Sigmoid colon (tissue), 6 donors: ENCODE measurements at regions not wholly inside any gene's neighbourhood (a gene's known extent, or its start where the extent isn't known, plus 50 kb on each side); places are given as distances from the start of the nearest gene placed in this dataset.

Experiments
- DNase-seq: peaks from one replicate; pipeline ENCODE4 v3.0.0-alpha.2; 2019
- H3K27ac ChIP-seq, 4 donors: fragments of 200-600 bp; sonication (generic); one replicate each; pipeline ENCODE4 v1.5.1; 2016 to 2019; ENCODE audit warnings: mild to moderate bottlenecking in 1 of 4
- H3K27me3 ChIP-seq, 3 donors: fragments of 200-600 bp; sonication (generic); one replicate each; pipeline ENCODE4 v1.5.1; 2019; ENCODE audit warnings: mild to moderate bottlenecking in 1 of 3
- H3K36me3 ChIP-seq, 4 donors: fragments of 200-600 bp; sonication (generic); one replicate each; pipeline ENCODE4 v1.5.1; 2016 to 2019
- H3K4me1 ChIP-seq, 4 donors: fragments of 200-600 bp; sonication (generic); one replicate each; pipeline ENCODE4 v1.5.1; 2017 to 2019
- H3K4me3 ChIP-seq, 4 donors: fragments of 200-600 bp; sonication (generic); one replicate each; pipeline ENCODE4 v1.5.1; 2017 to 2019; ENCODE audit warnings: mild to moderate bottlenecking in 2 of 4, moderate library complexity in 1 of 4
- H3K9me3 ChIP-seq, 4 donors: fragments of 200-600 bp in 3 of 4; sonication (generic) in 3 of 4; one replicate each; pipeline versions ENCODE4 v1.5.1 to v1.6.1; 2013 to 2019
- CTCF ChIP-seq, 4 experiments: fragments of 450-650 bp in 3 of 4; fragments of 200-600 bp in 1 of 4; IDR thresholded peaks; one replicate each; pipeline ENCODE4 v1.5.1; 2016 to 2019; ENCODE audit warnings: antibody characterized with exemption in 4 of 4, mild to moderate bottlenecking in 3 of 4, moderate library complexity in 2 of 4
- EP300 ChIP-seq, 4 donors: sonication (generic); formaldehyde crosslinking; IDR thresholded peaks; one replicate each; pipeline ENCODE4 v1.6.1; 2017; ENCODE audit warnings: antibody characterized with exemption in 4 of 4
- POLR2A ChIP-seq, 2 donors: fragments of 450-650 bp; IDR thresholded peaks; one replicate each; pipeline ENCODE4 v1.6.1; 2016; ENCODE audit warnings: antibody characterized with exemption in 2 of 2, mild to moderate bottlenecking in 2 of 2, moderate library complexity in 2 of 2
- POLR2AphosphoS5 ChIP-seq, 4 donors: sonication (generic); formaldehyde crosslinking; IDR thresholded peaks; one replicate each; pipeline ENCODE4 v1.6.1; 2017; ENCODE audit warnings: antibody characterized with exemption in 4 of 4
- WGBS, 2 donors: extraction: QIAGEN DNeasy Blood & Tissue Kit; methylation state at CpG; one replicate each; pipeline ENCODE4 v1.1.7; 2013; 5-methylcytosine and 5-hydroxymethylcytosine counted together
- intact Hi-C: fragments of 100-400 bp; cut with DNase I; formaldehyde crosslinking; loops from one replicate; pipeline ENCODE4 v1.15.1; 2023
- donor health status: healthy with polysubstance abuse.
- donor health status: healthy.

GRCh38 chr13:50401721-50402465 is 386.6 kb downstream of the KCNRG start:
- H3K4me3 ChIP-seq = no peak overlapping the region
- H3K27me3 ChIP-seq = no peaks in the 10 kb centered on the region
- TF ChIP-seq EP300 (IDR thresholded peaks at IDR 0.05) (no peak), POLR2AphosphoS5 (IDR thresholded peaks at IDR 0.05) (no peak)
- H3K36me3 ChIP-seq = no peaks in the 10 kb centered on the region
- WGBS, 2 donors = 80% methylated on average over 3 of the region's 3 CpGs
- no peaks in the 10 kb centered on the region for H3K9me3 ChIP-seq
- H3K4me1 ChIP-seq = peaks cover 0 to 35% (median 26%) of the 10 kb centered on the region in 4 donors
- H3K27ac ChIP-seq = peak overlapping the region in 1 of 4 donors; percentile 44
- DNase-seq = no peak
- intact Hi-C loops = no loop called here

DNA sequence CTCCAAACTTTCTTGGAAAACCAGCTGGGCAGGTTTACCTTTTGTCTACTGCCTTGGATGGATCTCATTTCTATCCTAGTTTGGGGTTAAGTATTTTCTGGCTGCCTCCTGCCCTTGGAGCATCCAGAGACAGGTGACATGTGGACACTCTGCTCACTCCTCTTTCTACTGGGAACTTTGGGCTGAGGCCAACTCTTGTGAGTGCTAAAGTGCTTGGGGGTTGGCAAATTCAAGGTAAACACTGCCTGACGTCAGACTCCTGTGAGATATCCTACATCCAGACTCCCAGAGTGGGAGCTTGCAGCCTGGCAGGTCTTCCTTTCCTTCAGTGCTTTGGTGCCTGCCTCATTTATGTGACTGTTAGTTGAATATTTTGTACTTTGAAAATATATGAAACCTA is 388.1 kb downstream of the KCNRG start:
- Histone ChIP-seq H3K4me1 (peaks cover 0 to 35% (median 26%) of the 10 kb centered on the region in 4 donors), H3K4me3 (no peak overlapping the region), H3K27ac (no peak overlapping the region), H3K36me3 (no peaks in the 10 kb centered on the region), H3K27me3 (no peaks in the 10 kb centered on the region), H3K9me3 (no peaks in the 10 kb centered on the region)
- 12 to 54% methylated on average over 1 of the region's 1 CpG for WGBS, 2 donors
- DNase-seq = no peak
- intact Hi-C loops = no loop called here
- no peak for TF ChIP-seq CTCF (IDR thresholded peaks at IDR 0.05)
- TF ChIP-seq POLR2AphosphoS5 (IDR thresholded peaks at IDR 0.05) = no peak
- no peak for TF ChIP-seq EP300 (IDR thresholded peaks at IDR 0.05)
- TF ChIP-seq POLR2A (IDR thresholded peaks at IDR 0.05) = no peak

DNA sequence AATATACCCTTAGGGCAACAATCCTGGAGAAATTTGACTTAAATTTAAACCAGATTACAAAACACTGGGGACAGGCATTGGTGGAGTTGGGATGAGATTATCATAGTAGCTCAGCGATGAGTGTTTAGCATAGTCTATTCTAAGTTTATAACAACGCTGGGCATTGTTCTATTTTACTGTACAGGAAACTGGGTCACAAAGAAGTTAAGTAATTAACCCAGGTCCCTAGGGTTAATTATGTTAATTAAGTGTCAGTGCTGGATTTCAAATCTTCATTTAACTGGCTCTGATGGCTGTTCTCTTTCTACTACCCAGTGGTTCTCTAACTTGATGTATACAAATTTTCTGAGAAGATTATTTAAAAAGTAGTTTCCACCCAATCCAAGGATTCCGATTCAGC is 388.9 kb downstream of the KCNRG start:
- Histone ChIP-seq H3K36me3 (no peaks in the 10 kb centered on the region), H3K4me3 (no peak overlapping the region), H3K9me3 (no peaks in the 10 kb centered on the region), H3K4me1 (peaks cover 0 to 35% (median 26%) of the 10 kb centered on the region in 4 donors), H3K27ac (no peak overlapping the region), H3K27me3 (no peaks in the 10 kb centered on the region)
- WGBS, 2 donors = 95 to 97% methylated on average over 3 of the region's 3 CpGs
- TF ChIP-seq CTCF (IDR thresholded peaks at IDR 0.05) (no peak), POLR2A (IDR thresholded peaks at IDR 0.05) (no peak), EP300 (IDR thresholded peaks at IDR 0.05) (no peak), POLR2AphosphoS5 (IDR thresholded peaks at IDR 0.05) (no peak)
- intact Hi-C loops = no loop called here
- DNase-seq = no peak

- TF ChIP-seq POLR2A (IDR thresholded peaks at IDR 0.05) = no peak
Observed at GRCh38 chr13:50404769-50405168, 389.5 kb downstream of the KCNRG start.

GRCh38 chr13:50406831-50407230 is 391.6 kb downstream of the KCNRG start:
- DNase-seq = no peak
- Histone ChIP-seq H3K27me3 (no peaks in the 10 kb centered on the region), H3K9me3 (no peaks in the 10 kb centered on the region), H3K36me3 (no peaks in the 10 kb centered on the region), H3K27ac (no peak overlapping the region), H3K4me3 (no peak overlapping the region), H3K4me1 (peaks cover 0 to 25% (median 18%) of the 10 kb centered on the region in 4 donors)
- intact Hi-C loops = no loop called here
- no peak for TF ChIP-seq CTCF (IDR thresholded peaks at IDR 0.05)
- no peak for TF ChIP-seq POLR2AphosphoS5 (IDR thresholded peaks at IDR 0.05)
- TF ChIP-seq EP300 (IDR thresholded peaks at IDR 0.05) = no peak
- TF ChIP-seq POLR2A (IDR thresholded peaks at IDR 0.05) = no peak
- WGBS, 2 donors = 93 to 96% methylated on average over 3 of the region's 3 CpGs

More at GRCh38 chr13:50404769-50405168, 389.5 kb downstream of the KCNRG start:
- no peak for DNase-seq
- Histone ChIP-seq H3K27me3 (no peaks in the 10 kb centered on the region), H3K27ac (no peak overlapping the region), H3K4me1 (peaks cover 0 to 33% (median 26%) of the 10 kb centered on the region in 4 donors), H3K36me3 (no peaks in the 10 kb centered on the region), H3K4me3 (no peak overlapping the region), H3K9me3 (no peaks in the 10 kb centered on the region)
- intact Hi-C loops = no loop called here
- 88 to 90% methylated on average over 1 of the region's 1 CpG for WGBS, 2 donors

DNA sequence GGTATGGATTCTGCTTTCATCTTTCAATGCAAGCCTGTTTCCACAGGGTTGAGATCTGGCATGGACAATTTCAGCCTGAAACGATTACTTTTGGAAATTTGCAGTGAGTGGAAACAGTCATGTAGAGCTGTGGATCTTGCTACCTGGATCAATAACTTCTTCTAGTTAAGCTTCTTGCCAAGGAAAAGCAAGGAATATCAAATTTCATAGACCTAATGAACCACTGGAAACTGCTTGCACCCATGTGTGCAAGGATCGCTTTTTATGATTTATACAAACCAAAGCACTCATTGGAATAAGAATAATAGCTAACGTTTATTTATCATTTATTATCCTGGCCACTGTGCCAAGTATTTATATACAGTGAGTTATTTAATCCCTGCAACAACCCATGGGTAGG is 392.8 kb downstream of the KCNRG start:
- Histone ChIP-seq H3K36me3 (no peaks in the 10 kb centered on the region), H3K9me3 (no peaks in the 10 kb centered on the region), H3K4me1 (peaks cover 0 to 28% (median 21%) of the 10 kb centered on the region in 4 donors), H3K4me3 (no peak overlapping the region), H3K27ac (no peak overlapping the region), H3K27me3 (no peaks in the 10 kb centered on the region)
- TF ChIP-seq EP300 (IDR thresholded peaks at IDR 0.05) = no peak
- TF ChIP-seq POLR2AphosphoS5 (IDR thresholded peaks at IDR 0.05) = no peak
- TF ChIP-seq POLR2A (IDR thresholded peaks at IDR 0.05) = no peak
- no peak for TF ChIP-seq CTCF (IDR thresholded peaks at IDR 0.05)
- no peak for DNase-seq
- intact Hi-C loops = no loop called here
- WGBS, 2 donors = 69 to 82% methylated on average over 3 of the region's 3 CpGs
